Caco-2 (cell line): ENCODE measurements at regions not wholly inside any gene's neighbourhood (a gene's known extent, or its start where the extent isn't known, plus 50 kb on each side); places are given as distances from the start of the nearest gene placed in this dataset.

Experiments used
- BruUV-seq: library from RNA; stranded (reverse); fragments of 400-500 nt; replicated peaks from 2 replicates; lab custom pipeline; 2021; lab: Mats Ljungman, UMichigan
- CTCF ChIA-PET: fragments of 300-600 bp; sonication (Branson Sonifier 250); formaldehyde crosslinking; loops from one replicate; lab custom pipeline; 2022; ENCODE audit warnings: antibody characterized with exemption; lab: Charles Lee
- POLR2A ChIA-PET: fragments of 300-600 bp; sonication (Branson Sonifier 250); formaldehyde crosslinking; loops from one replicate; lab custom pipeline; 2022; ENCODE audit warnings: antibody characterized with exemption; lab: Charles Lee
- DNase-seq, 2 experiments: peaks; one replicate each; pipeline versions ENCODE4 v3.0.0 to v3.0.0-alpha.2; 2020 to 2022
- H3K27me3 ChIP-seq: replicated peaks from 2 replicates; pipeline ENCODE4 v1.6.0; 2011; ENCODE audit warnings: low read length; ENCODE audit not compliant: control insufficient read depth, insufficient read depth
- H3K36me3 ChIP-seq: 2 replicates; pipeline ENCODE4 v1.5.1; 2011; ENCODE audit warnings: low read length; ENCODE audit not compliant: control insufficient read depth, insufficient read depth
- H3K4me1 ChIP-seq: fragments of 250-450 bp; sonication (Bioruptor Pico); 2 replicates; pipeline ENCODE4 v1.5.1; 2020; ENCODE audit warnings: mild to moderate bottlenecking
- H3K4me3 ChIP-seq: 2 replicates; pipeline ENCODE4 v1.5.1; 2011; ENCODE audit warnings: low read depth, mild to moderate bottlenecking, control low read depth, low read length
- H3K9me3 ChIP-seq: fragments of 250-450 bp; sonication (Bioruptor Pico); 2 replicates; pipeline ENCODE4 v1.5.1; 2020; ENCODE audit warnings: mild to moderate bottlenecking, moderate library complexity
- H3K27ac Mint-ChIP-seq: one replicate; pipeline ENCODE4 v1.8.0; 2022; ENCODE audit warnings: mixed read lengths; ENCODE audit not compliant: unreplicated experiment
- H3K27me3 Mint-ChIP-seq: one replicate; pipeline ENCODE4 v1.8.0; 2022; ENCODE audit warnings: mixed read lengths; ENCODE audit not compliant: insufficient read depth, unreplicated experiment
- H3K36me3 Mint-ChIP-seq: one replicate; pipeline ENCODE4 v1.8.0; 2022; ENCODE audit warnings: mild to moderate bottlenecking, mixed read lengths; ENCODE audit not compliant: insufficient read depth, unreplicated experiment
- H3K4me1 Mint-ChIP-seq: one replicate; pipeline ENCODE4 v1.8.0; 2022; ENCODE audit warnings: low read depth, mixed read lengths; ENCODE audit not compliant: unreplicated experiment
- H3K4me3 Mint-ChIP-seq: one replicate; pipeline ENCODE4 v1.8.0; 2022; ENCODE audit warnings: mild to moderate bottlenecking, moderate library complexity, mixed read lengths; ENCODE audit not compliant: unreplicated experiment
- H3K9me3 Mint-ChIP-seq: one replicate; pipeline ENCODE4 v1.8.0; 2022; ENCODE audit warnings: mixed read lengths; ENCODE audit not compliant: unreplicated experiment
- intact Hi-C: fragments of 100-400 bp; cut with micrococcal nuclease; formaldehyde crosslinking; loops from one replicate; pipeline ENCODE4 v1.10.0; 2022; ENCODE audit not compliant: unreplicated experiment
- TF ChIP-seq, protein P1 (sequence below), 2 experiments: fragments of 200-600 bp in 1 of 2; IDR thresholded peaks; 1 replicate in 1 of 2; 2 replicates in 1 of 2; pipeline versions ENCODE4 v1.5.1 to v1.8.0; 2011 to 2022; ENCODE audit warnings: antibody characterized with exemption in 1 of 2, control low read depth in 1 of 2, inconsistent platforms in 1 of 2, low read depth in 1 of 2, low read length in 1 of 2, mild to moderate bottlenecking in 1 of 2, moderate library complexity in 1 of 2; ENCODE audit not compliant: insufficient read depth in 1 of 2, severe bottlenecking in 1 of 2, unreplicated experiment in 1 of 2

DNA sequence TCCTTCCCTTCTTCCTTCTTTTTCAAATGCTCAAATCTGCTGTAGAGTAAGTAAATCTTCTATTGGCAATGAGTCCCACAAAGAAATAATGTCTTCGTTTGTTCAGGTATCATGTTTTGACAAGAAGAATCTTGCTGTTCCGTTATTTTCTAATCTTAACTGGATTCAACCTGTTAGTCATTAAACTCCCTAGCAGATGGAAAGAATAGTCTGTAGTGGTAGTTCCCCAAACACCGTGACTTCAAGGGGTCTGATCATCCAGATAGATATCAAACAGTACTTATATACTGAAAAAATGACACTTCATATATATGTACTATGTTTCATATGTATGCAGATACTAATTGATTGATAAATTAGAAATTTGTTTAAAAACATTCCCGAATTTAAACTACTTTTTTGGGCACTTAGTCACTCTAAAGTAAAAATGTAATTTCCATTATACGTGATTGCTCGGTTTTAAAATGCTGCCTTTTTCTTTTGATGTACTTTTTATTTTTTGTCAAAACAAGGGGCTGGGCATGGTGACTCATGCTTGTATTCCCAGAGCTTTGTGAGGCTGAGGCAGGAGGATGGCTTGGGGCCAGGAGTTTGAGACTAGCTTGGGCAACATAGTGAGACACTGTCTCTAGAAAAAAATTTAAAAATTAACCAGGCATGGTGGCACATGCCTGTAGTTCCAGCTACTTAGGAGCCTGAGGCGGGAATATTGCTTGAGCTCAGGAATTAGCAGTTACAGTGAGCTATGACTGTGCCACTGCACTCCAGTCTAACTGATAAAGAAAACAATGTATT lies 335.7 kb upstream of the SNX7 start:
- intact Hi-C loops: no loop called here

DNA sequence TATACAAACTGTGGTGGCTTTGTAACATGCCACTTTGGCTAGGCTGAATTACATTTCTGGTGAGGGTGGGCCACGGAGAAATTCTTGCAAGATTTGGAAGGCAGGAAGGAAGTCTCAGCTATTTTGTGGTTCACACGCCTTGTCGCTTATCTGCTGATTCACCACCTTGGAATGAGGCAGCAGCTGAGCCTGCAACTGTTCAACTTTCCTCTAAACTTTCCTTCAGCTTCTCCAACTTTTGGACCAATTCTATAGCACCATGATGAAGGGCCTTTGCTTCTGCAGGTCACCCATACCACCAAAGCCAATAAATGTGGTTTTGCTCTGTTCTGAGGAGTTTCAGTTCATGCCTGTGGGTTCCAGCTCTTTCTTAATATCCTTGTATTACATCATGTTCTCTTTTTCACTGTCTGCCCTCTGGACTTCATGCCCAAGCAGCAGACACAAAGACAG lies 337.6 kb upstream of the SNX7 start:
- Mint-ChIP-seq H3K27me3 (no peaks in the 10 kb centered on the region), H3K9me3 (peaks cover 10% of the 10 kb centered on the region), H3K36me3 (no peaks in the 10 kb centered on the region), H3K4me3 (peak overlapping the region; percentile 16), H3K27ac (peak overlapping the region; percentile 73), H3K4me1 (peaks cover 28% of the 10 kb centered on the region)
- no TSS peak for BruUV-seq
- Histone ChIP-seq H3K4me3 (no peak overlapping the region), H3K4me1 (peaks cover 17% of the 10 kb centered on the region), H3K9me3 (no peaks in the 10 kb centered on the region), H3K36me3 (no peaks in the 10 kb centered on the region), H3K27me3 (no peaks in the 10 kb centered on the region)
- CTCF ChIA-PET: no interaction called here
- intact Hi-C loops: loop anchor here (5.0 kb wide), 1 partner anchor 133 kb away; no protein-coding TSS in a partner anchor
- TF ChIP-seq, protein P1, sequence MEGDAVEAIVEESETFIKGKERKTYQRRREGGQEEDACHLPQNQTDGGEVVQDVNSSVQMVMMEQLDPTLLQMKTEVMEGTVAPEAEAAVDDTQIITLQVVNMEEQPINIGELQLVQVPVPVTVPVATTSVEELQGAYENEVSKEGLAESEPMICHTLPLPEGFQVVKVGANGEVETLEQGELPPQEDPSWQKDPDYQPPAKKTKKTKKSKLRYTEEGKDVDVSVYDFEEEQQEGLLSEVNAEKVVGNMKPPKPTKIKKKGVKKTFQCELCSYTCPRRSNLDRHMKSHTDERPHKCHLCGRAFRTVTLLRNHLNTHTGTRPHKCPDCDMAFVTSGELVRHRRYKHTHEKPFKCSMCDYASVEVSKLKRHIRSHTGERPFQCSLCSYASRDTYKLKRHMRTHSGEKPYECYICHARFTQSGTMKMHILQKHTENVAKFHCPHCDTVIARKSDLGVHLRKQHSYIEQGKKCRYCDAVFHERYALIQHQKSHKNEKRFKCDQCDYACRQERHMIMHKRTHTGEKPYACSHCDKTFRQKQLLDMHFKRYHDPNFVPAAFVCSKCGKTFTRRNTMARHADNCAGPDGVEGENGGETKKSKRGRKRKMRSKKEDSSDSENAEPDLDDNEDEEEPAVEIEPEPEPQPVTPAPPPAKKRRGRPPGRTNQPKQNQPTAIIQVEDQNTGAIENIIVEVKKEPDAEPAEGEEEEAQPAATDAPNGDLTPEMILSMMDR (IDR thresholded peaks at IDR 0.05; ENCODE audit: insufficient read depth in 1 of 2, low read depth in 1 of 2, low read length in 1 of 2, severe bottlenecking in 1 of 2, unreplicated experiment in 1 of 2): no peak
- POLR2A ChIA-PET: no interaction called here
- DNase-seq: peak; percentile 25 to 67

More for the DNA sequence above, 335.7 kb upstream of the SNX7 start:
- H3K9me3 ChIP-seq: no peaks in the 10 kb centered on the region
- DNase-seq: no peak
- H3K9me3 Mint-ChIP-seq: peaks cover 1% of the 10 kb centered on the region
- H3K27me3 Mint-ChIP-seq: no peaks in the 10 kb centered on the region
- no peak overlapping the region for H3K27ac Mint-ChIP-seq
- no peaks in the 10 kb centered on the region for H3K36me3 ChIP-seq
- no peak overlapping the region for H3K4me3 ChIP-seq
- CTCF ChIA-PET: no interaction called here
- TF ChIP-seq, protein P1 (IDR thresholded peaks at IDR 0.05; ENCODE audit: insufficient read depth in 1 of 2, low read depth in 1 of 2, low read length in 1 of 2, severe bottlenecking in 1 of 2, unreplicated experiment in 1 of 2): no peak
- peaks cover 17% of the 10 kb centered on the region for H3K4me1 ChIP-seq
- no peaks in the 10 kb centered on the region for H3K27me3 ChIP-seq
- no peak overlapping the region for H3K4me3 Mint-ChIP-seq
- no TSS peak for BruUV-seq
- POLR2A ChIA-PET: no interaction called here
- H3K4me1 Mint-ChIP-seq: peaks cover 30% of the 10 kb centered on the region
- no peaks in the 10 kb centered on the region for H3K36me3 Mint-ChIP-seq

DNA sequence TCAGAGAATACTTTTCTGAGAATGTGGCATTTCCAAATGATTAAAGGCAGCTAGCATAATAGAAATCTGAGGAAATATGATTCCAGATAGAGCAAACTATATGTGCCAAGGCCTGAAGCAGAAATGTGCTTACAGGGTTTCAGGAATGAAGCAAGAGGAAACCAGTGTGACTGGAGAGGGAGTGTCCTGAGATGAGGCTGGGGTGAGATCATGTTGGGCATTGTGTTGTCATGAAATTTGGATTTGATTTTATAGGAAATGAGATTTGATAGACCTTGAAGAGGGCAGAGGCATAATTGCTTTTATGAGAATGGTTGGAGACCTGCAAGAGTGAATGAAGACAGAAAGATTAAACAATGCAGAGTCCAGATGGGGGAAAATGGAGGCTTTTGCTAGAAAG lies 338.1 kb upstream of the SNX7 start:
- Histone ChIP-seq H3K36me3 (no peaks in the 10 kb centered on the region), H3K27me3 (no peaks in the 10 kb centered on the region), H3K4me1 (peaks cover 17% of the 10 kb centered on the region), H3K9me3 (no peaks in the 10 kb centered on the region), H3K4me3 (no peak overlapping the region)
- Mint-ChIP-seq H3K9me3 (peaks cover 10% of the 10 kb centered on the region), H3K4me1 (peaks cover 23% of the 10 kb centered on the region), H3K27me3 (no peaks in the 10 kb centered on the region), H3K27ac (peak overlapping the region; percentile 73), H3K36me3 (no peaks in the 10 kb centered on the region), H3K4me3 (peak overlapping the region; percentile 16)
- POLR2A ChIA-PET: no interaction called here
- DNase-seq: no peak
- TF ChIP-seq, protein P1 (IDR thresholded peaks at IDR 0.05; ENCODE audit: insufficient read depth in 1 of 2, low read depth in 1 of 2, low read length in 1 of 2, severe bottlenecking in 1 of 2, unreplicated experiment in 1 of 2): no peak
- CTCF ChIA-PET: no interaction called here
- BruUV-seq: no TSS peak
- intact Hi-C loops: loop anchor here (5.0 kb wide), 1 partner anchor 134 kb away; no protein-coding TSS in a partner anchor
